ENCODE measurements at regions not wholly inside any gene's neighbourhood (a gene's known extent, or its start where the extent isn't known, plus 50 kb on each side); places are given as distances from the start of the nearest gene placed in this dataset.
"Not testable (repeated sequence)": the region's sequence is repeated elsewhere in the genome, so short reads cannot be mapped to it uniquely, and the experiment has no call there.

DNA sequence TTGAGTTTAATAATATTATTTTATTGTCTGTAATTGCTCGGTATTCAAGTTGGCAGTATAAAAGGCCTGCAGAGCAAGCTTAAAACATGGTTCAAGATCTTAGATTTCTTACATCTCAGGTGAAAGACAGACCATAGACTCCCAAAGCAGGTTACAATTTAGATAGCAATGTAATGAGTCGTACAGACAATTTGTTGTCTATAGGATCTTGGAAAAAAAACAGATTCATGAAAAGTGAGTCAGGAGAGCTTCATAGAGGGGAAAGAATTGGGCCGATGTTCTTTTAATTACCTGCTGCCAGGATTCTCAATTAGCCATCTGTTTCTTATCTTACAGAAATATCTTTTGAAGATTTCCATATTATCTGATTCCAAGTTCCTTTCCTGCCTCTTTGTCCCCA is 111.5 kb upstream of the IKBKE start:
- H3K9me3 ChIP-seq; H3K4me3 ChIP-seq; intact Hi-C loops (cut with DNase I); H3K27me3 ChIP-seq; H3K36me3 ChIP-seq; DNase-seq (ENCODE audit: extremely low spot score in 2 of 2); H3K4me1 ChIP-seq; H3K27ac ChIP-seq: not testable (repeated sequence)

- H3K27ac ChIP-seq; H3K9me3 ChIP-seq; H3K4me1 ChIP-seq; H3K27me3 ChIP-seq; DNase-seq (ENCODE audit: extremely low spot score in 2 of 2); H3K36me3 ChIP-seq; H3K4me3 ChIP-seq; intact Hi-C loops (cut with DNase I): not testable (repeated sequence)
These were observed 110.9 kb upstream of the IKBKE start for GRCh38 chr1:206359377-206359776.

GRCh38 chr1:206361978-206362543 is 108.2 kb upstream of the IKBKE start:
- intact Hi-C loops (cut with DNase I); H3K27ac ChIP-seq; H3K9me3 ChIP-seq; H3K27me3 ChIP-seq; H3K36me3 ChIP-seq; H3K4me1 ChIP-seq; DNase-seq (ENCODE audit: extremely low spot score in 2 of 2); H3K4me3 ChIP-seq: not testable (repeated sequence)

DNA sequence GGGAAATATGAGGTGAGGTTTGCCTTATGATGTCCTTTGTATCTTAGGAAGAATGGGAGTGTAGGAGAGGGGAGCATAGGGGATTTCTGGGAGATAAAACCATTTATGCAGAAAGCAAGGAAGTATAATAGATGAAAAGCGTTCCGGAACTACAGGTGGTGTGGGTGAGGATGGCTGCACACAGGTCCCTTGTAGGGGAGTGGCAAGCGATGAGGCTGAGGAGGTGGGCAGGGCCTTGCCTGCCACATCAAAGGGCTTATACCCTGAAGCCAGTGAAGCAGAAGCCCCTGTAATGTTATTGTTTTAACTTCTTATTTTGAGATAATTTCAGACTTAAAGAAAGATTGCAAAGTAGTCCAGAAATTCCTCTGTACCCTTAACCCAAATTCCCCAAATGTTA is 107.3 kb upstream of the IKBKE start:
- H3K9me3 ChIP-seq; H3K4me3 ChIP-seq; H3K27me3 ChIP-seq; H3K36me3 ChIP-seq; DNase-seq (ENCODE audit: extremely low spot score in 2 of 2); H3K27ac ChIP-seq; intact Hi-C loops (cut with DNase I); H3K4me1 ChIP-seq: not testable (repeated sequence)

GRCh38 chr1:206365271-206365670 is 105.0 kb upstream of the IKBKE start:
- H3K9me3 ChIP-seq; H3K27ac ChIP-seq; DNase-seq (ENCODE audit: extremely low spot score in 2 of 2); intact Hi-C loops (cut with DNase I); H3K36me3 ChIP-seq; H3K4me3 ChIP-seq; H3K4me1 ChIP-seq; H3K27me3 ChIP-seq: not testable (repeated sequence)

- H3K36me3 ChIP-seq; H3K27ac ChIP-seq; DNase-seq (ENCODE audit: extremely low spot score in 2 of 2); intact Hi-C loops (cut with DNase I); H3K9me3 ChIP-seq; H3K4me1 ChIP-seq; H3K27me3 ChIP-seq; H3K4me3 ChIP-seq: not testable (repeated sequence)
These were observed 104.1 kb upstream of the IKBKE start for GRCh38 chr1:206366131-206366530.

- H3K36me3 ChIP-seq; DNase-seq (ENCODE audit: extremely low spot score in 2 of 2); H3K9me3 ChIP-seq; H3K4me1 ChIP-seq; H3K27me3 ChIP-seq; H3K27ac ChIP-seq; H3K4me3 ChIP-seq; intact Hi-C loops (cut with DNase I): not testable (repeated sequence)
These were observed 103.5 kb upstream of the IKBKE start for GRCh38 chr1:206366772-206367171.

GRCh38 chr1:206367955-206368622 is 102.2 kb upstream of the IKBKE start:
- intact Hi-C loops (cut with DNase I); H3K36me3 ChIP-seq; H3K27ac ChIP-seq; H3K4me3 ChIP-seq; DNase-seq (ENCODE audit: extremely low spot score in 2 of 2); H3K9me3 ChIP-seq; H3K27me3 ChIP-seq; H3K4me1 ChIP-seq: not testable (repeated sequence)

GRCh38 chr1:206374725-206375124 is 95.6 kb upstream of the IKBKE start:
- H3K27ac ChIP-seq; DNase-seq (ENCODE audit: extremely low spot score in 2 of 2); H3K9me3 ChIP-seq; H3K4me1 ChIP-seq; intact Hi-C loops (cut with DNase I); H3K4me3 ChIP-seq; H3K36me3 ChIP-seq; H3K27me3 ChIP-seq: not testable (repeated sequence)

DNA sequence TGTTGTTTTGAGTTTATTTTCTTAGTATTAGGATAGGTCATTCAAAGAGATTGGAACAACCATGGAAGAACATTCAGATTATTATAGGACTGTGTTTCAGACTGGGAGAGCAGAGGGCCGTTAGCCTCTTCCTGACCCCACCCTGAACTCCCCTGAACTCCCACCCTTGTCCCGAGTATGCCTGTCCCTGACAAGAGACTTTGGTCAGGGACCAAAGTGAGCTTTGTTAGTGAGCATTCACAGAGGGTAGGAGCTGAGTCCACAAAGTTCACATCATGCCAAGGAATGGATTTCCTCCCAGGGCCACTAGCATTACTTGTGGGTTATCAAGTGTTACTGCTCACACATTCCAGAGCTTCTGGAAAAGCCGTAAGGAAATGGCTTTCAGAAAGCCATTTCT is 94.7 kb upstream of the IKBKE start:
- H3K9me3 ChIP-seq; intact Hi-C loops (cut with DNase I); H3K27ac ChIP-seq; H3K4me1 ChIP-seq; DNase-seq (ENCODE audit: extremely low spot score in 2 of 2); H3K27me3 ChIP-seq; H3K4me3 ChIP-seq; H3K36me3 ChIP-seq: not testable (repeated sequence)

- H3K4me1 ChIP-seq; H3K4me3 ChIP-seq; H3K27me3 ChIP-seq; H3K36me3 ChIP-seq; H3K9me3 ChIP-seq; intact Hi-C loops (cut with DNase I); H3K27ac ChIP-seq; DNase-seq (ENCODE audit: extremely low spot score in 2 of 2): not testable (repeated sequence)
These were observed 91.8 kb upstream of the IKBKE start for GRCh38 chr1:206378506-206378905.

DNA sequence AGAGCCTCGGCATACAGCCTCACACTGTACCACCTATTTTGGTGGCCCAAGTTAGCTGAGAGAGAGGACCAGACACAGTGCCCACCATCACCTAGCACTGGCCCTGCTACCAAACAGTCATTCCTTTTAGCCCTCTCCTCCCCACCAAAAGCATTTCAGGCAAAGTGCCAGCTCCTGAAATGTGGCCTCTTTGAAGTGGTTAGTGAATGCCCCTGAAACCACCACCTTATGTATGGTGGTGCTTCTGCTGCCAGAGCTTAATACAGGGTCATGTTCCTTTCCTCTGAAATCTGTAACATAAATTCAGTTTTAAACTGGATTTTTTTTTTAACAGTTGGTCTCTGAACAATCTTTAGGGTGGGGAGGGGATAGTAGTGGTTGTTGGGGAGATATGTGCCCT is 91.0 kb upstream of the IKBKE start:
- H3K27me3 ChIP-seq; H3K4me1 ChIP-seq; H3K27ac ChIP-seq; H3K36me3 ChIP-seq; intact Hi-C loops (cut with DNase I); H3K4me3 ChIP-seq; DNase-seq (ENCODE audit: extremely low spot score in 2 of 2); H3K9me3 ChIP-seq: not testable (repeated sequence)

DNA sequence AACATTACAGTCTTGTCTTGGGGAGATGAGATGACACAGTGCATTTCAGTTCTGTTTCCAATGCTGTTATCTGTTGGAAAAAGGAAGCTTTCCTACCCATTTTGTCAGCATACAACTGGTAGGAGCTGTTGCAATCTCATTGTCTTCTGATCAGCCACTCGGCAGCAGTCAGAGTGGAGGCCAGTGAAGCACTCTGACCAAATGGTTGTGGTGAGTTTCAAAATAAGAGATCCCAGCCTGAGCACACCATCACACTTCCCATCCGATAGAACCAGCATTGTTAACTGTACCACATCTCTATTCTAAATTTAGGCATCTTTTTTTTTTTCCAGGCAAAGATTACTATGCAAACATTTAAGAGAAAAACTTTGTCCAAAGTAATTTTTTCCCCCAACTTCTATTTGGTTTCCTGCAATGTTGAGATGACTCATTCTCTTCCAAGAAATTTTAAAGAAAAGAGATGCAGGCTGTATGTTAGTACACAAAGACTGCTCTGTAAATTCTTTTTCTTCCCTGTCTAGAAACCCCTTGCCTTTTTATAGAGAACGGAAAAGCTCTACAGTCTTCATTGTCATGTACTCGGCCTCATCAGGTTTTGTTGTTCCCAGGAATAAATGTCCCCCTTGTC is 90.0 kb upstream of the IKBKE start:
- H3K9me3 ChIP-seq; H3K36me3 ChIP-seq; H3K4me3 ChIP-seq; intact Hi-C loops (cut with DNase I); H3K27ac ChIP-seq; H3K27me3 ChIP-seq; H3K4me1 ChIP-seq; DNase-seq (ENCODE audit: extremely low spot score in 2 of 2): not testable (repeated sequence)

Data from vagina (tissue), 2 donors.